HL-60 (cell line): ENCODE measurements at regions not wholly inside any gene's neighbourhood (a gene's known extent, or its start where the extent isn't known, plus 50 kb on each side); places are given as distances from the start of the nearest gene placed in this dataset.

ENCODE experiments used
- GABPA ChIP-seq: IDR thresholded peaks from 2 replicates; pipeline ENCODE4 v1.6.1; 2012; ENCODE audit warnings: low read depth
- POLR2AphosphoS5 ChIP-seq: IDR thresholded peaks from 2 replicates; pipeline ENCODE4 v1.6.1; 2012; ENCODE audit warnings: low read depth
- SPI1 ChIP-seq: IDR thresholded peaks from 2 replicates; pipeline ENCODE4 v1.6.1; 2012; ENCODE audit warnings: low read depth, mild to moderate bottlenecking, borderline replicate concordance
- TF ChIP-seq, protein P1 (sequence below): IDR thresholded peaks from one replicate; pipeline ENCODE4 v1.5.1; 2011; ENCODE audit warnings: low read length, control low read depth, inconsistent platforms; ENCODE audit not compliant: insufficient read depth
- TF ChIP-seq, protein P2 (sequence below): IDR thresholded peaks from 2 replicates; pipeline ENCODE4 v1.6.1; 2012; ENCODE audit warnings: low read depth; ENCODE audit not compliant: insufficient replicate concordance

DNA sequence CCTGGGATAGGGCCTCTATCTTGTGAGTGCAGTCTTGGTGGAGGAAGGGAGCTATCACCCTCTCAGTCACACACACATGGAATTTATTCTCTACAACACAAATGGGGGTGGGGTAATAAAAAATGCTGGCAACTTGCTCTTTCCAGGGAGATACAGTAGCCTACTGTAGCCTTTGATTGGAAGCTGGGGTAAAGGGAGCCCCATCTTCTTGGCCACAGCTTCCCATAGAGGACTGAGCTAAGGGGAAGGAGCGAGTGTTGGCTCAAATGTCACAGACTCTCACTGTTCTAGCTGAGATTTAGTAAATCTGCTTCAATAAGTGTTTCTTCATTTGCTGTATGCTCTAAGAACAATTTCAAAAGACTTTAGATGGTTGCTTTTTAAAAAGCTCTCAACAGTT lies 222.2 kb upstream of the CXCL12 start:
- TF ChIP-seq, protein P1, sequence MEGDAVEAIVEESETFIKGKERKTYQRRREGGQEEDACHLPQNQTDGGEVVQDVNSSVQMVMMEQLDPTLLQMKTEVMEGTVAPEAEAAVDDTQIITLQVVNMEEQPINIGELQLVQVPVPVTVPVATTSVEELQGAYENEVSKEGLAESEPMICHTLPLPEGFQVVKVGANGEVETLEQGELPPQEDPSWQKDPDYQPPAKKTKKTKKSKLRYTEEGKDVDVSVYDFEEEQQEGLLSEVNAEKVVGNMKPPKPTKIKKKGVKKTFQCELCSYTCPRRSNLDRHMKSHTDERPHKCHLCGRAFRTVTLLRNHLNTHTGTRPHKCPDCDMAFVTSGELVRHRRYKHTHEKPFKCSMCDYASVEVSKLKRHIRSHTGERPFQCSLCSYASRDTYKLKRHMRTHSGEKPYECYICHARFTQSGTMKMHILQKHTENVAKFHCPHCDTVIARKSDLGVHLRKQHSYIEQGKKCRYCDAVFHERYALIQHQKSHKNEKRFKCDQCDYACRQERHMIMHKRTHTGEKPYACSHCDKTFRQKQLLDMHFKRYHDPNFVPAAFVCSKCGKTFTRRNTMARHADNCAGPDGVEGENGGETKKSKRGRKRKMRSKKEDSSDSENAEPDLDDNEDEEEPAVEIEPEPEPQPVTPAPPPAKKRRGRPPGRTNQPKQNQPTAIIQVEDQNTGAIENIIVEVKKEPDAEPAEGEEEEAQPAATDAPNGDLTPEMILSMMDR: no peak
- TF ChIP-seq POLR2AphosphoS5 (no peak), GABPA (no peak), SPI1 (no peak)
- TF ChIP-seq, protein P2, sequence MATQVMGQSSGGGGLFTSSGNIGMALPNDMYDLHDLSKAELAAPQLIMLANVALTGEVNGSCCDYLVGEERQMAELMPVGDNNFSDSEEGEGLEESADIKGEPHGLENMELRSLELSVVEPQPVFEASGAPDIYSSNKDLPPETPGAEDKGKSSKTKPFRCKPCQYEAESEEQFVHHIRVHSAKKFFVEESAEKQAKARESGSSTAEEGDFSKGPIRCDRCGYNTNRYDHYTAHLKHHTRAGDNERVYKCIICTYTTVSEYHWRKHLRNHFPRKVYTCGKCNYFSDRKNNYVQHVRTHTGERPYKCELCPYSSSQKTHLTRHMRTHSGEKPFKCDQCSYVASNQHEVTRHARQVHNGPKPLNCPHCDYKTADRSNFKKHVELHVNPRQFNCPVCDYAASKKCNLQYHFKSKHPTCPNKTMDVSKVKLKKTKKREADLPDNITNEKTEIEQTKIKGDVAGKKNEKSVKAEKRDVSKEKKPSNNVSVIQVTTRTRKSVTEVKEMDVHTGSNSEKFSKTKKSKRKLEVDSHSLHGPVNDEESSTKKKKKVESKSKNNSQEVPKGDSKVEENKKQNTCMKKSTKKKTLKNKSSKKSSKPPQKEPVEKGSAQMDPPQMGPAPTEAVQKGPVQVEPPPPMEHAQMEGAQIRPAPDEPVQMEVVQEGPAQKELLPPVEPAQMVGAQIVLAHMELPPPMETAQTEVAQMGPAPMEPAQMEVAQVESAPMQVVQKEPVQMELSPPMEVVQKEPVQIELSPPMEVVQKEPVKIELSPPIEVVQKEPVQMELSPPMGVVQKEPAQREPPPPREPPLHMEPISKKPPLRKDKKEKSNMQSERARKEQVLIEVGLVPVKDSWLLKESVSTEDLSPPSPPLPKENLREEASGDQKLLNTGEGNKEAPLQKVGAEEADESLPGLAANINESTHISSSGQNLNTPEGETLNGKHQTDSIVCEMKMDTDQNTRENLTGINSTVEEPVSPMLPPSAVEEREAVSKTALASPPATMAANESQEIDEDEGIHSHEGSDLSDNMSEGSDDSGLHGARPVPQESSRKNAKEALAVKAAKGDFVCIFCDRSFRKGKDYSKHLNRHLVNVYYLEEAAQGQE: no peak
